Astrocyte of the spinal cord (primary cell): ENCODE measurements at regions not wholly inside any gene's neighbourhood (a gene's known extent, or its start where the extent isn't known, plus 50 kb on each side); places are given as distances from the start of the nearest gene placed in this dataset.
"Not testable (repeated sequence)": the region's sequence is repeated elsewhere in the genome, so short reads cannot be mapped to it uniquely, and the experiment has no call there.

ENCODE experiments used
- DNase-seq: peaks from one replicate; pipeline ENCODE4 v3.0.0; 2011; ENCODE audit warnings: low read depth, low spot score
- H3K4me3 ChIP-seq: 2 replicates; pipeline ENCODE4 v1.5.1; 2011; ENCODE audit warnings: low read depth, mild to moderate bottlenecking, low read length, moderate library complexity
- CTCF ChIP-seq: IDR thresholded peaks from 2 replicates; pipeline ENCODE4 v1.5.1; 2012; ENCODE audit warnings: low read depth, mild to moderate bottlenecking, low read length, inconsistent platforms
- in situ Hi-C: cut with HindIII; loops from 2 replicates; pipeline ENCODE4 v1.10.0; 2017; ENCODE audit warnings: low sequenced_read_pairs

- TF ChIP-seq CTCF: no peak
- no peak for DNase-seq
- in situ Hi-C loops: no loop called here
- H3K4me3 ChIP-seq: no peak overlapping the region
Observed at GRCh38 chr2:175729049-175729706, 272.9 kb downstream of the LNPK start.

- DNase-seq: no peak
- in situ Hi-C loops: no loop called here
- no peak overlapping the region for H3K4me3 ChIP-seq
- TF ChIP-seq CTCF: no peak
Observed at GRCh38 chr2:175728032-175728431, 274.0 kb downstream of the LNPK start.

GRCh38 chr2:175726223-175726622 lies 275.8 kb downstream of the LNPK start:
- DNase-seq: peak; percentile 67
- no peak overlapping the region for H3K4me3 ChIP-seq
- in situ Hi-C loops: no loop called here
- no peak for TF ChIP-seq CTCF

GRCh38 chr2:175709248-175709647 lies 292.8 kb downstream of the LNPK start:
- TF ChIP-seq CTCF: no peak
- no peak overlapping the region for H3K4me3 ChIP-seq
- DNase-seq: no peak
- in situ Hi-C loops: no loop called here

- H3K4me3 ChIP-seq: no peak overlapping the region
- in situ Hi-C loops: no loop called here
- DNase-seq: no peak
- TF ChIP-seq CTCF: no peak
Observed at GRCh38 chr2:175707322-175707721, 294.7 kb downstream of the LNPK start.

GRCh38 chr2:175704568-175704967 lies 297.5 kb downstream of the LNPK start:
- H3K4me3 ChIP-seq, DNase-seq, in situ Hi-C loops: not testable (repeated sequence)

GRCh38 chr2:175698061-175698460 lies 304.0 kb downstream of the LNPK start:
- in situ Hi-C loops: loop anchor here (25.0 kb wide), 1 partner anchor 164 kb away; no protein-coding TSS in a partner anchor
- no peak overlapping the region for H3K4me3 ChIP-seq
- TF ChIP-seq CTCF: no peak
- no peak for DNase-seq
